ENCODE measurements at regions not wholly inside any gene's neighbourhood (a gene's known extent, or its start where the extent isn't known, plus 50 kb on each side); places are given as distances from the start of the nearest gene placed in this dataset.

GRCh38 chr10:9999627-10000026 is 1018.0 kb upstream of the CELF2 start:
- intact Hi-C loops (cut with micrococcal nuclease; ENCODE audit: unreplicated experiment), result no loop called here
- RAD21 ChIA-PET (ENCODE audit: unreplicated experiment), result no interaction called here
- POLR2A ChIA-PET, result no interaction called here
- Histone ChIP-seq H3K4me1 (ENCODE audit: control insufficient read depth, insufficient read depth, low read length) (no peaks in the 10 kb centered on the region), H3K27me3 (replicated peaks in 1 of 2; ENCODE audit: control insufficient read depth in 2 of 2, insufficient read depth in 2 of 2, low read length in 1 of 2) (no peaks in the 10 kb centered on the region), H3K79me2 (ENCODE audit: control insufficient read depth, insufficient read depth, low read length) (no peaks in the 10 kb centered on the region), H3K9me3 (replicated peaks; ENCODE audit: control insufficient read depth, insufficient read depth, low read length) (no peaks in the 10 kb centered on the region), H3K4me2 (ENCODE audit: control insufficient read depth, insufficient read depth) (no peak overlapping the region), H3K27ac (ENCODE audit: control insufficient read depth, insufficient read depth) (no peak overlapping the region), H4K20me1 (ENCODE audit: control insufficient read depth, insufficient read depth) (no peaks in the 10 kb centered on the region), H3K9ac (ENCODE audit: control insufficient read depth, insufficient read depth, low read length) (no peak overlapping the region), H2AFZ (ENCODE audit: control insufficient read depth, low read depth, low read length) (no peak overlapping the region), H3K36me3 (ENCODE audit: control insufficient read depth in 2 of 2, insufficient read depth in 2 of 2, low read length in 1 of 2) (no peaks in the 10 kb centered on the region), H3K4me3 (no peak overlapping the region)
- DNase-seq (ENCODE audit: low read depth, low spot score) (no peak), ATAC-seq (no peak), FAIRE-seq (no peak)
- CTCF ChIA-PET, result no interaction called here
- WGBS (ENCODE audit: insufficient coverage, insufficient replicate concordance, low lambda C conversion rate, missing lambda C conversion rate), result 1% methylated on average over 5 of the region's 5 CpGs
- TF ChIP-seq MAX (IDR thresholded peaks at IDR 0.05; ENCODE audit: low read depth, low read length) (no peak), ASH2L (IDR thresholded peaks at IDR 0.05; ENCODE audit: borderline replicate concordance, low read depth) (no peak), FOS (IDR thresholded peaks at IDR 0.05; ENCODE audit: borderline replicate concordance, extremely low read depth, insufficient read length) (no peak), EZH2 (IDR thresholded peaks at IDR 0.05; ENCODE audit: borderline replicate concordance, control insufficient read depth, low read depth, low read length) (no peak), BRCA1 (IDR thresholded peaks at IDR 0.05; ENCODE audit: low read depth, low read length) (no peak), SUZ12 (IDR thresholded peaks at IDR 0.05; ENCODE audit: unreplicated experiment) (no peak)
- TF ChIP-seq, protein P1, sequence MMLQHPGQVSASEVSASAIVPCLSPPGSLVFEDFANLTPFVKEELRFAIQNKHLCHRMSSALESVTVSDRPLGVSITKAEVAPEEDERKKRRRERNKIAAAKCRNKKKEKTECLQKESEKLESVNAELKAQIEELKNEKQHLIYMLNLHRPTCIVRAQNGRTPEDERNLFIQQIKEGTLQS (IDR thresholded peaks at IDR 0.05; ENCODE audit: borderline replicate concordance, extremely low read depth, low read depth, low read length), result no peak
- SMC1A ChIA-PET (ENCODE audit: uncharacterized antibody, unreplicated experiment), result no interaction called here
- BruUV-seq (replicated peaks), result no TSS peak
- in situ Hi-C loops (cut with MboI), result no loop called here

- 33% methylated on average over 6 of the region's 6 CpGs for WGBS (ENCODE audit: insufficient coverage, insufficient replicate concordance, low lambda C conversion rate, missing lambda C conversion rate)
- no peak overlapping the region for H3K4me2 ChIP-seq (ENCODE audit: control insufficient read depth, insufficient read depth)
- no peak overlapping the region for H3K4me3 ChIP-seq
- SMC1A ChIA-PET (ENCODE audit: uncharacterized antibody, unreplicated experiment), result no interaction called here
- DNase-seq (ENCODE audit: low read depth, low spot score), result no peak
- CTCF ChIA-PET, result no interaction called here
- no TSS peak for BruUV-seq (replicated peaks)
- no peak for FAIRE-seq
- POLR2A ChIA-PET, result no interaction called here
- H4K20me1 ChIP-seq (ENCODE audit: control insufficient read depth, insufficient read depth), result no peaks in the 10 kb centered on the region
- no peak overlapping the region for H3K9ac ChIP-seq (ENCODE audit: control insufficient read depth, insufficient read depth, low read length)
- intact Hi-C loops (cut with micrococcal nuclease; ENCODE audit: unreplicated experiment) (no loop called here), in situ Hi-C loops (cut with MboI) (no loop called here)
- no peaks in the 10 kb centered on the region for H3K4me1 ChIP-seq (ENCODE audit: control insufficient read depth, insufficient read depth, low read length)
- RAD21 ChIA-PET (ENCODE audit: unreplicated experiment), result no interaction called here
- no peak overlapping the region for H2AFZ ChIP-seq (ENCODE audit: control insufficient read depth, low read depth, low read length)
- no peaks in the 10 kb centered on the region for H3K79me2 ChIP-seq (ENCODE audit: control insufficient read depth, insufficient read depth, low read length)
- no peaks in the 10 kb centered on the region for H3K36me3 ChIP-seq (ENCODE audit: control insufficient read depth in 2 of 2, insufficient read depth in 2 of 2, low read length in 1 of 2)
- H3K9me3 ChIP-seq (replicated peaks; ENCODE audit: control insufficient read depth, insufficient read depth, low read length), result no peaks in the 10 kb centered on the region
- H3K27me3 ChIP-seq (replicated peaks in 1 of 2; ENCODE audit: control insufficient read depth in 2 of 2, insufficient read depth in 2 of 2, low read length in 1 of 2), result no peaks in the 10 kb centered on the region
- ATAC-seq, result no peak
- TF ChIP-seq, protein P2, sequence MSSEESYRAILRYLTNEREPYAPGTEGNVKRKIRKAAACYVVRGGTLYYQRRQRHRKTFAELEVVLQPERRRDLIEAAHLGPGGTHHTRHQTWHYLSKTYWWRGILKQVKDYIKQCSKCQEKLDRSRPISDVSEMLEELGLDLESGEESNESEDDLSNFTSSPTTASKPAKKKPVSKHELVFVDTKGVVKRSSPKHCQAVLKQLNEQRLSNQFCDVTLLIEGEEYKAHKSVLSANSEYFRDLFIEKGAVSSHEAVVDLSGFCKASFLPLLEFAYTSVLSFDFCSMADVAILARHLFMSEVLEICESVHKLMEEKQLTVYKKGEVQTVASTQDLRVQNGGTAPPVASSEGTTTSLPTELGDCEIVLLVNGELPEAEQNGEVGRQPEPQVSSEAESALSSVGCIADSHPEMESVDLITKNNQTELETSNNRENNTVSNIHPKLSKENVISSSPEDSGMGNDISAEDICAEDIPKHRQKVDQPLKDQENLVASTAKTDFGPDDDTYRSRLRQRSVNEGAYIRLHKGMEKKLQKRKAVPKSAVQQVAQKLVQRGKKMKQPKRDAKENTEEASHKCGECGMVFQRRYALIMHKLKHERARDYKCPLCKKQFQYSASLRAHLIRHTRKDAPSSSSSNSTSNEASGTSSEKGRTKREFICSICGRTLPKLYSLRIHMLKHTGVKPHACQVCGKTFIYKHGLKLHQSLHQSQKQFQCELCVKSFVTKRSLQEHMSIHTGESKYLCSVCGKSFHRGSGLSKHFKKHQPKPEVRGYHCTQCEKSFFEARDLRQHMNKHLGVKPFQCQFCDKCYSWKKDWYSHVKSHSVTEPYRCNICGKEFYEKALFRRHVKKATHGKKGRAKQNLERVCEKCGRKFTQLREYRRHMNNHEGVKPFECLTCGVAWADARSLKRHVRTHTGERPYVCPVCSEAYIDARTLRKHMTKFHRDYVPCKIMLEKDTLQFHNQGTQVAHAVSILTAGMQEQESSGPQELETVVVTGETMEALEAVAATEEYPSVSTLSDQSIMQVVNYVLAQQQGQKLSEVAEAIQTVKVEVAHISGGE (CRISPR knock-in tag; IDR thresholded peaks at IDR 0.05), result no peak
- TF ChIP-seq TCF3 (IDR thresholded peaks at IDR 0.05; ENCODE audit: borderline replicate concordance, insufficient read depth, low read depth, low read length), result 0 out of 2 replicates have a peak, but pooled peaks have one; percentile 26
- no peak overlapping the region for H3K27ac ChIP-seq (ENCODE audit: control insufficient read depth, insufficient read depth)
Observed at GRCh38 chr10:10007957-10008356, 1009.7 kb upstream of the CELF2 start.
